GM12878 (cell line): ENCODE measurements at regions not wholly inside any gene's neighbourhood (a gene's known extent, or its start where the extent isn't known, plus 50 kb on each side); places are given as distances from the start of the nearest gene placed in this dataset.

Source experiments
- ATAC-seq: fragments of 200-7000 bp; cut with Tn5 transposase; 3 replicates; pipeline ENCODE4 v1.9.1; 2020; ENCODE audit warnings: mild to moderate bottlenecking, moderate library complexity
- BruUV-seq: library from RNA; stranded (reverse); fragments of 400-500 nt; replicated peaks from 2 replicates; lab custom pipeline; 2021; lab: Mats Ljungman, UMichigan
- CTCF ChIA-PET: fragments of 300-600 bp; sonication (Branson Sonifier 250); formaldehyde crosslinking; extraction: SDS; loops from one replicate; lab custom pipeline; 2021; ENCODE audit warnings: inconsistent platforms; lab: Yijun Ruan, JAX
- POLR2A ChIA-PET: fragments of 350-600 bp; formaldehyde crosslinking; extraction: SDS; loops from one replicate; lab custom pipeline; 2021; ENCODE audit warnings: inconsistent platforms; lab: Charles Lee
- RAD21 ChIA-PET: fragments of 300-600 bp; sonication (Branson Sonifier 250); formaldehyde crosslinking; loops from one replicate; lab custom pipeline; 2023; ENCODE audit warnings: antibody characterized with exemption; ENCODE audit not compliant: unreplicated experiment; lab: Charles Lee
- SMC1A ChIA-PET: fragments of 300-600 bp; sonication (Branson Sonifier 250); formaldehyde crosslinking; loops from one replicate; lab custom pipeline; 2023; ENCODE audit not compliant: unreplicated experiment, uncharacterized antibody; lab: Charles Lee
- DNase-seq: peaks from one replicate; pipeline ENCODE4 v3.0.0-alpha.2; 2011; ENCODE audit warnings: low read depth, low spot score
- FAIRE-seq: peaks from 3 replicates; lab custom pipeline; 2011; peaks lifted over from hg19 to GRCh38; lab: Jason Lieb, UNC
- H2AFZ ChIP-seq: 2 replicates; pipeline ENCODE4 v1.6.0; 2011; ENCODE audit warnings: low read depth, low read length, control low read depth; ENCODE audit not compliant: control insufficient read depth
- H3K27ac ChIP-seq: 2 replicates; pipeline ENCODE4 v1.5.1; 2011; ENCODE audit warnings: control low read depth; ENCODE audit not compliant: control insufficient read depth, insufficient read depth
- H3K27me3 ChIP-seq, 2 experiments: replicated peaks in 1 of 2; 2 replicates each; pipeline versions ENCODE4 v1.6.0 to v1.6.1; 2011; ENCODE audit warnings: low read length in 1 of 2; ENCODE audit not compliant: control insufficient read depth in 2 of 2, insufficient read depth in 2 of 2
- H3K36me3 ChIP-seq, 2 experiments: 2 replicates each; pipeline ENCODE4 v1.5.1; 2011; ENCODE audit warnings: low read length in 1 of 2; ENCODE audit not compliant: control insufficient read depth in 2 of 2, insufficient read depth in 2 of 2
- H3K4me1 ChIP-seq: 2 replicates; pipeline ENCODE4 v1.6.1; 2011; ENCODE audit warnings: mild to moderate bottlenecking, low read length, moderate library complexity, mixed read lengths; ENCODE audit not compliant: control insufficient read depth, insufficient read depth
- H3K4me2 ChIP-seq: 2 replicates; pipeline ENCODE4 v1.6.0; 2011; ENCODE audit warnings: control low read depth; ENCODE audit not compliant: control insufficient read depth, insufficient read depth
- H3K4me3 ChIP-seq: fragments of 200-600 bp; sonication (generic); 2 replicates; pipeline ENCODE4 v1.5.1; 2016
- H3K79me2 ChIP-seq: 2 replicates; pipeline ENCODE4 v1.6.0; 2011; ENCODE audit warnings: low read length; ENCODE audit not compliant: control insufficient read depth, insufficient read depth
- H3K9ac ChIP-seq: 2 replicates; pipeline ENCODE4 v1.8.0; 2011; ENCODE audit warnings: low read length, control low read depth, mixed read lengths; ENCODE audit not compliant: control insufficient read depth, insufficient read depth
- H3K9me3 ChIP-seq: replicated peaks from 3 replicates; pipeline ENCODE4 v1.5.1; 2011; ENCODE audit warnings: mild to moderate bottlenecking, low read length; ENCODE audit not compliant: control insufficient read depth, insufficient read depth
- H4K20me1 ChIP-seq: 2 replicates; pipeline ENCODE4 v1.6.0; 2011; ENCODE audit not compliant: control insufficient read depth, insufficient read depth
- ATF7 ChIP-seq: fragments of 450-650 bp; IDR thresholded peaks from 2 replicates; pipeline ENCODE4 v1.6.1; 2016; ENCODE audit warnings: low read depth, mild to moderate bottlenecking
- BCL11A ChIP-seq: IDR thresholded peaks from 2 replicates; pipeline ENCODE4 v1.6.1; 2011; ENCODE audit warnings: low read depth, low read length
- CHD1 ChIP-seq: IDR thresholded peaks from 2 replicates; pipeline ENCODE4 v1.6.1; 2012; ENCODE audit warnings: low read depth, low read length, improper control_type of control experiment
- ETV6 ChIP-seq, 2 experiments: fragments of 450-650 bp in 1 of 2; IDR thresholded peaks in 1 of 2; conservative IDR thresholded peaks in 1 of 2; 2 replicates each; pipeline ENCODE4 v1.6.1; 2014; ENCODE audit warnings: antibody characterized with exemption in 1 of 2, borderline replicate concordance in 1 of 2, low read depth in 1 of 2, mild to moderate bottlenecking in 1 of 2, moderate library complexity in 1 of 2
- MTA3 ChIP-seq: IDR thresholded peaks from 2 replicates; pipeline ENCODE4 v1.6.1; 2012; ENCODE audit warnings: low read length, inconsistent platforms, borderline replicate concordance
- POLR2AphosphoS5 ChIP-seq: IDR thresholded peaks from 2 replicates; pipeline ENCODE4 v1.6.1; 2011; ENCODE audit warnings: mild to moderate bottlenecking, low read length, inconsistent platforms
- SMAD1 ChIP-seq: fragments of 450-650 bp; IDR thresholded peaks from 2 replicates; pipeline ENCODE4 v1.6.1; 2018; ENCODE audit warnings: mild to moderate bottlenecking, low read depth; ENCODE audit not compliant: partially characterized antibody
- SRF ChIP-seq, 2 experiments: IDR thresholded peaks; 2 replicates each; pipeline ENCODE4 v1.6.1; 2011; ENCODE audit warnings: low read depth in 2 of 2, low read length in 2 of 2, mild to moderate bottlenecking in 1 of 2, moderate library complexity in 1 of 2
- STAT3 ChIP-seq: IDR thresholded peaks from 2 replicates; pipeline ENCODE4 v1.6.1; 2011; ENCODE audit warnings: low read depth, low read length, improper control_type of control experiment
- SUZ12 ChIP-seq: fragments of 200-600 bp; sonication (generic); IDR thresholded peaks from one replicate; pipeline ENCODE4 v1.6.1; 2018; ENCODE audit warnings: antibody characterized with exemption, mild to moderate bottlenecking; ENCODE audit not compliant: unreplicated experiment
- TARDBP ChIP-seq: IDR thresholded peaks from 2 replicates; pipeline ENCODE4 v1.6.1; 2016; ENCODE audit warnings: borderline replicate concordance
- WGBS: methylation state at CpG from one replicate; pipeline ENCODE4 v1.1.6; 2016; ENCODE audit warnings: low lambda C conversion rate; ENCODE audit not compliant: insufficient replicate concordance, insufficient coverage; ENCODE audit errors: missing lambda C conversion rate; 5-methylcytosine and 5-hydroxymethylcytosine counted together
- in situ Hi-C: fragments of 300-500 bp; cut with MboI; formaldehyde crosslinking; loops from 9 replicates; pipeline ENCODE4 v1.14.3; 2018; ENCODE audit warnings: mixed read lengths
- intact Hi-C: fragments of 100-400 bp; cut with micrococcal nuclease; formaldehyde crosslinking; loops from one replicate; pipeline ENCODE4 v1.14.2; 2022; ENCODE audit not compliant: unreplicated experiment
- TF ChIP-seq, protein P1 (sequence below): IDR thresholded peaks from 2 replicates; pipeline ENCODE4 v1.6.1; 2012; ENCODE audit warnings: improper control_type of control experiment, low read depth, low read length; ENCODE audit not compliant: insufficient replicate concordance
- TF ChIP-seq, protein P2 (sequence below): IDR thresholded peaks from 2 replicates; pipeline ENCODE4 v1.6.1; 2011; ENCODE audit warnings: mild to moderate bottlenecking, low read depth, low read length, moderate library complexity; ENCODE audit not compliant: insufficient replicate concordance
- TF ChIP-seq, protein P3 (sequence below): fragments of 450-650 bp; IDR thresholded peaks from 2 replicates; pipeline ENCODE4 v1.6.1; 2016; ENCODE audit warnings: mild to moderate bottlenecking, moderate library complexity, borderline replicate concordance

DNA sequence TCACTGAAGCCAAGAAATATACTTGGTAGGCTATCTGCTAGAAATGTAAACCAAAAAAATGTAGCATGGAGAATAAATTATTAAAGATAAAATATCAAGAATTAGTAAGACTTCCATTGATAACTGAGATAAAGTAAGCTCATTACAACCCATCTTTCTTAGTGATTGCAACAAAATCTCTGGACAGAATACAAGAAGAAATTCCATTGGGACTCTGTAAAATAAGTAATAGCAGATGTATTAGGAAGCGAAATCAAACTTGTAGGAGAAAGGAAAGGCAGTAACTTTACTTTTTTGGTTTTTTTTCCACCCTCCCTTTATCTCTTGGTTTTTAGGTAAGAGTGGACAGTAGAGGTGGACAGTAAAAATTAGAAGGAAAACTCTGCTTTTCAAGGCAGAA lies 605.7 kb downstream of the DACH1 start (continued):
- TF ChIP-seq CHD1, result no peak
- TF ChIP-seq MTA3, result no peak
- no peak for TF ChIP-seq ATF7
- no peak for TF ChIP-seq SMAD1
- no peak for TF ChIP-seq BCL11A
- TF ChIP-seq POLR2AphosphoS5, result no peak
- TF ChIP-seq SUZ12, result no peak

DNA sequence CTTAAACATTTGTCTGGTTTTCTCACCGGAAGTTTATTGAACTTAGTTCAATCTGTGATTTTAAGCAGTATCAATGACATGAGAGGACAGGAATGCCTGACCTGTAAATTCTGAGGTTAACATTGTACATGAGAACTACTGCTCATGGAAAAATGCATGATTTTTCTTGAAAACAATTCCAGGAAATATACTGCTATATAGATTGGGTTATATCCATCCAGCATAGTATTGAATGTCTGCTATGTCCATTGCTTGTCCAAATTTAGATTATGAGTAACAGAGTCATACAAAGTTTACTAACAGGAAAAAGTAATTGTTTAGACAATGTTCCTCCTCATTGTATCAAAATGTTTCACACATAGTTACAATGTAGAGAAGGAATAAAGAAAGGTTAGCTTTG lies 606.8 kb downstream of the DACH1 start:
- DNase-seq (no peak), FAIRE-seq (no peak), ATAC-seq (no peak)
- ChIA-PET RAD21 (no interaction called here), SMC1A (no interaction called here), POLR2A (no interaction called here), CTCF (no interaction called here)
- H3K4me2 ChIP-seq, result no peak overlapping the region
- intact Hi-C loops (no loop called here), in situ Hi-C loops (no loop called here)
- BruUV-seq, result no TSS peak
- H2AFZ ChIP-seq, result no peak overlapping the region
- H3K4me3 ChIP-seq, result no peak overlapping the region
- H3K9ac ChIP-seq, result no peak overlapping the region
- H3K9me3 ChIP-seq, result no peaks in the 10 kb centered on the region
- no peaks in the 10 kb centered on the region for H3K4me1 ChIP-seq
- no peaks in the 10 kb centered on the region for H3K36me3 ChIP-seq
- H3K79me2 ChIP-seq, result no peaks in the 10 kb centered on the region
- no peaks in the 10 kb centered on the region for H3K27me3 ChIP-seq
- H4K20me1 ChIP-seq, result no peaks in the 10 kb centered on the region
- no peak overlapping the region for H3K27ac ChIP-seq
- 82% methylated on average over 1 of the region's 1 CpG for WGBS
- TF ChIP-seq ETV6 (conservative IDR thresholded peaks at IDR 0.05 in 1 of 2, IDR thresholded peaks at IDR 0.05 in 1 of 2; ENCODE audit: borderline replicate concordance in 1 of 2, low read depth in 1 of 2) (no peak), STAT3 (no peak), TARDBP (no peak), SRF (IDR thresholded peaks at IDR 0.05; ENCODE audit: low read depth in 2 of 2, low read length in 2 of 2) (no peak)
- TF ChIP-seq, protein P1, sequence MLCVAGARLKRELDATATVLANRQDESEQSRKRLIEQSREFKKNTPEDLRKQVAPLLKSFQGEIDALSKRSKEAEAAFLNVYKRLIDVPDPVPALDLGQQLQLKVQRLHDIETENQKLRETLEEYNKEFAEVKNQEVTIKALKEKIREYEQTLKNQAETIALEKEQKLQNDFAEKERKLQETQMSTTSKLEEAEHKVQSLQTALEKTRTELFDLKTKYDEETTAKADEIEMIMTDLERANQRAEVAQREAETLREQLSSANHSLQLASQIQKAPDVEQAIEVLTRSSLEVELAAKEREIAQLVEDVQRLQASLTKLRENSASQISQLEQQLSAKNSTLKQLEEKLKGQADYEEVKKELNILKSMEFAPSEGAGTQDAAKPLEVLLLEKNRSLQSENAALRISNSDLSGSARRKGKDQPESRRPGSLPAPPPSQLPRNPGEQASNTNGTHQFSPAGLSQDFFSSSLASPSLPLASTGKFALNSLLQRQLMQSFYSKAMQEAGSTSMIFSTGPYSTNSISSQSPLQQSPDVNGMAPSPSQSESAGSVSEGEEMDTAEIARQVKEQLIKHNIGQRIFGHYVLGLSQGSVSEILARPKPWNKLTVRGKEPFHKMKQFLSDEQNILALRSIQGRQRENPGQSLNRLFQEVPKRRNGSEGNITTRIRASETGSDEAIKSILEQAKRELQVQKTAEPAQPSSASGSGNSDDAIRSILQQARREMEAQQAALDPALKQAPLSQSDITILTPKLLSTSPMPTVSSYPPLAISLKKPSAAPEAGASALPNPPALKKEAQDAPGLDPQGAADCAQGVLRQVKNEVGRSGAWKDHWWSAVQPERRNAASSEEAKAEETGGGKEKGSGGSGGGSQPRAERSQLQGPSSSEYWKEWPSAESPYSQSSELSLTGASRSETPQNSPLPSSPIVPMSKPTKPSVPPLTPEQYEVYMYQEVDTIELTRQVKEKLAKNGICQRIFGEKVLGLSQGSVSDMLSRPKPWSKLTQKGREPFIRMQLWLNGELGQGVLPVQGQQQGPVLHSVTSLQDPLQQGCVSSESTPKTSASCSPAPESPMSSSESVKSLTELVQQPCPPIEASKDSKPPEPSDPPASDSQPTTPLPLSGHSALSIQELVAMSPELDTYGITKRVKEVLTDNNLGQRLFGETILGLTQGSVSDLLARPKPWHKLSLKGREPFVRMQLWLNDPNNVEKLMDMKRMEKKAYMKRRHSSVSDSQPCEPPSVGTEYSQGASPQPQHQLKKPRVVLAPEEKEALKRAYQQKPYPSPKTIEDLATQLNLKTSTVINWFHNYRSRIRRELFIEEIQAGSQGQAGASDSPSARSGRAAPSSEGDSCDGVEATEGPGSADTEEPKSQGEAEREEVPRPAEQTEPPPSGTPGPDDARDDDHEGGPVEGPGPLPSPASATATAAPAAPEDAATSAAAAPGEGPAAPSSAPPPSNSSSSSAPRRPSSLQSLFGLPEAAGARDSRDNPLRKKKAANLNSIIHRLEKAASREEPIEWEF, result no peak
- TF ChIP-seq, protein P2, sequence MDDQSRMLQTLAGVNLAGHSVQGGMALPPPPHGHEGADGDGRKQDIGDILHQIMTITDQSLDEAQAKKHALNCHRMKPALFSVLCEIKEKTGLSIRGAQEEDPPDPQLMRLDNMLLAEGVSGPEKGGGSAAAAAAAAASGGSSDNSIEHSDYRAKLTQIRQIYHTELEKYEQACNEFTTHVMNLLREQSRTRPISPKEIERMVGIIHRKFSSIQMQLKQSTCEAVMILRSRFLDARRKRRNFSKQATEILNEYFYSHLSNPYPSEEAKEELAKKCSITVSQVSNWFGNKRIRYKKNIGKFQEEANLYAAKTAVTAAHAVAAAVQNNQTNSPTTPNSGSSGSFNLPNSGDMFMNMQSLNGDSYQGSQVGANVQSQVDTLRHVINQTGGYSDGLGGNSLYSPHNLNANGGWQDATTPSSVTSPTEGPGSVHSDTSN, result no peak
- TF ChIP-seq, protein P3, sequence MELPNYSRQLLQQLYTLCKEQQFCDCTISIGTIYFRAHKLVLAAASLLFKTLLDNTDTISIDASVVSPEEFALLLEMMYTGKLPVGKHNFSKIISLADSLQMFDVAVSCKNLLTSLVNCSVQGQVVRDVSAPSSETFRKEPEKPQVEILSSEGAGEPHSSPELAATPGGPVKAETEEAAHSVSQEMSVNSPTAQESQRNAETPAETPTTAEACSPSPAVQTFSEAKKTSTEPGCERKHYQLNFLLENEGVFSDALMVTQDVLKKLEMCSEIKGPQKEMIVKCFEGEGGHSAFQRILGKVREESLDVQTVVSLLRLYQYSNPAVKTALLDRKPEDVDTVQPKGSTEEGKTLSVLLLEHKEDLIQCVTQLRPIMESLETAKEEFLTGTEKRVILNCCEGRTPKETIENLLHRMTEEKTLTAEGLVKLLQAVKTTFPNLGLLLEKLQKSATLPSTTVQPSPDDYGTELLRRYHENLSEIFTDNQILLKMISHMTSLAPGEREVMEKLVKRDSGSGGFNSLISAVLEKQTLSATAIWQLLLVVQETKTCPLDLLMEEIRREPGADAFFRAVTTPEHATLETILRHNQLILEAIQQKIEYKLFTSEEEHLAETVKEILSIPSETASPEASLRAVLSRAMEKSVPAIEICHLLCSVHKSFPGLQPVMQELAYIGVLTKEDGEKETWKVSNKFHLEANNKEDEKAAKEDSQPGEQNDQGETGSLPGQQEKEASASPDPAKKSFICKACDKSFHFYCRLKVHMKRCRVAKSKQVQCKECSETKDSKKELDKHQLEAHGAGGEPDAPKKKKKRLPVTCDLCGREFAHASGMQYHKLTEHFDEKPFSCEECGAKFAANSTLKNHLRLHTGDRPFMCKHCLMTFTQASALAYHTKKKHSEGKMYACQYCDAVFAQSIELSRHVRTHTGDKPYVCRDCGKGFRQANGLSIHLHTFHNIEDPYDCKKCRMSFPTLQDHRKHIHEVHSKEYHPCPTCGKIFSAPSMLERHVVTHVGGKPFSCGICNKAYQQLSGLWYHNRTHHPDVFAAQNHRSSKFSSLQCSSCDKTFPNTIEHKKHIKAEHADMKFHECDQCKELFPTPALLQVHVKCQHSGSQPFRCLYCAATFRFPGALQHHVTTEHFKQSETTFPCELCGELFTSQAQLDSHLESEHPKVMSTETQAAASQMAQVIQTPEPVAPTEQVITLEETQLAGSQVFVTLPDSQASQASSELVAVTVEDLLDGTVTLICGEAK, result no peak
